Transverse colon (tissue), 4 donors: ENCODE measurements at regions not wholly inside any gene's neighbourhood (a gene's known extent, or its start where the extent isn't known, plus 50 kb on each side); places are given as distances from the start of the nearest gene placed in this dataset.

Source experiments
- EP300 ChIP-seq: sonication (generic); formaldehyde crosslinking; IDR thresholded peaks from one replicate; pipeline ENCODE4 v1.6.1; 2017; ENCODE audit warnings: antibody characterized with exemption, low read depth
- POLR2A ChIP-seq: fragments of 450-650 bp; IDR thresholded peaks from one replicate; pipeline ENCODE4 v1.6.1; 2016; ENCODE audit warnings: antibody characterized with exemption, mild to moderate bottlenecking, moderate library complexity
- POLR2AphosphoS5 ChIP-seq, 3 donors: sonication (generic); formaldehyde crosslinking; IDR thresholded peaks; one replicate each; pipeline ENCODE4 v1.6.1; 2016; ENCODE audit warnings: antibody characterized with exemption in 3 of 3
- TF ChIP-seq, protein P1 (sequence below), 5 experiments: fragments of 200-600 bp in 3 of 5; fragments of 450-650 bp in 2 of 5; sonication (generic) in 3 of 5; IDR thresholded peaks; 1 replicate in 2 of 5; 2 replicates in 3 of 5; pipeline ENCODE4 v1.5.1; 2016 to 2017; ENCODE audit warnings: antibody characterized with exemption in 5 of 5, inconsistent platforms in 3 of 5, mild to moderate bottlenecking in 2 of 5, moderate library complexity in 1 of 5

DNA sequence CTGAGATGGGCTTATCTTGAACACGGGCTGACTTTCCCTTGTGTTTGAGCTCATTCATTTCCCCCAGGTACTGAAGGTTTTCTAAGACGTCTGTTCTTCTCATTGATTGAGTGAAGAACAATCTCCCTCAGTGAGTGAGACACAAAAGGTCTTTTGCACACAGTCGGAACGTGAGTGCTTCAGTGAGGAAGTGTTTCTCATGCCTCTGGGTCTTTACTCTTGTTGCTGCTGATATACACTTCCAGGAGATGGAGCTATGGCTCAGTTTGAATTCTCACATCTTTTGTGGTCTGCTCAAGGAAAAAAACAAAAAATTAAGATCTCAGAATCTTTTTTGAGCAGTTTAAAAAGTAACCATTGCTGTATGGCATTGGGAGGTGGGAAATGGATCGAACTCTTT lies 981.9 kb upstream of the TENM3 start:
- TF ChIP-seq EP300 (no peak), POLR2AphosphoS5 (IDR thresholded peaks at IDR 0.05) (no peak), POLR2A (no peak)
- TF ChIP-seq, protein P1, sequence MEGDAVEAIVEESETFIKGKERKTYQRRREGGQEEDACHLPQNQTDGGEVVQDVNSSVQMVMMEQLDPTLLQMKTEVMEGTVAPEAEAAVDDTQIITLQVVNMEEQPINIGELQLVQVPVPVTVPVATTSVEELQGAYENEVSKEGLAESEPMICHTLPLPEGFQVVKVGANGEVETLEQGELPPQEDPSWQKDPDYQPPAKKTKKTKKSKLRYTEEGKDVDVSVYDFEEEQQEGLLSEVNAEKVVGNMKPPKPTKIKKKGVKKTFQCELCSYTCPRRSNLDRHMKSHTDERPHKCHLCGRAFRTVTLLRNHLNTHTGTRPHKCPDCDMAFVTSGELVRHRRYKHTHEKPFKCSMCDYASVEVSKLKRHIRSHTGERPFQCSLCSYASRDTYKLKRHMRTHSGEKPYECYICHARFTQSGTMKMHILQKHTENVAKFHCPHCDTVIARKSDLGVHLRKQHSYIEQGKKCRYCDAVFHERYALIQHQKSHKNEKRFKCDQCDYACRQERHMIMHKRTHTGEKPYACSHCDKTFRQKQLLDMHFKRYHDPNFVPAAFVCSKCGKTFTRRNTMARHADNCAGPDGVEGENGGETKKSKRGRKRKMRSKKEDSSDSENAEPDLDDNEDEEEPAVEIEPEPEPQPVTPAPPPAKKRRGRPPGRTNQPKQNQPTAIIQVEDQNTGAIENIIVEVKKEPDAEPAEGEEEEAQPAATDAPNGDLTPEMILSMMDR (IDR thresholded peaks at IDR 0.05) = no peak
